BJ (cell line): ENCODE measurements at regions not wholly inside any gene's neighbourhood (a gene's known extent, or its start where the extent isn't known, plus 50 kb on each side); places are given as distances from the start of the nearest gene placed in this dataset.

Source experiments
- CTCF ChIA-PET: fragments of 350-600 bp; formaldehyde crosslinking; extraction: SDS; loops from one replicate; lab custom pipeline; 2021; ENCODE audit warnings: antibody characterized with exemption, inconsistent platforms; lab: Yijun Ruan, JAX
- POLR2A ChIA-PET: fragments of 300-600 bp; sonication (Branson Sonifier 250); formaldehyde crosslinking; extraction: SDS; loops from one replicate; lab custom pipeline; 2021; ENCODE audit warnings: antibody characterized with exemption; lab: Charles Lee
- DNase-seq: peaks from one replicate; pipeline ENCODE4 v3.0.0-alpha.2; 2011; ENCODE audit warnings: low read depth
- H3K27me3 ChIP-seq: 2 replicates; pipeline ENCODE4 v1.6.0; 2011; ENCODE audit warnings: low read length; ENCODE audit not compliant: control insufficient read depth, insufficient read depth
- H3K36me3 ChIP-seq: 2 replicates; pipeline ENCODE4 v1.5.1; 2011; ENCODE audit warnings: low read length; ENCODE audit not compliant: control insufficient read depth, insufficient read depth
- H3K4me3 ChIP-seq: 2 replicates; pipeline ENCODE4 v1.5.1; 2011; ENCODE audit warnings: low read depth, mild to moderate bottlenecking, control low read depth, low read length
- CTCF ChIP-seq: IDR thresholded peaks from 2 replicates; pipeline ENCODE4 v1.5.1; 2011; ENCODE audit warnings: low read depth, mild to moderate bottlenecking, control low read depth, inconsistent platforms, low read length, moderate library complexity; ENCODE audit not compliant: insufficient read depth

- ChIA-PET CTCF (interaction anchor here (0.6 kb wide), 1 partner anchor 54 kb away, joined by 5 read pairs; no protein-coding TSS in a partner anchor), POLR2A (no interaction called here)
Measured at GRCh38 chr5:40034441-40034840, 609.7 kb upstream of the DAB2 start.

DNA sequence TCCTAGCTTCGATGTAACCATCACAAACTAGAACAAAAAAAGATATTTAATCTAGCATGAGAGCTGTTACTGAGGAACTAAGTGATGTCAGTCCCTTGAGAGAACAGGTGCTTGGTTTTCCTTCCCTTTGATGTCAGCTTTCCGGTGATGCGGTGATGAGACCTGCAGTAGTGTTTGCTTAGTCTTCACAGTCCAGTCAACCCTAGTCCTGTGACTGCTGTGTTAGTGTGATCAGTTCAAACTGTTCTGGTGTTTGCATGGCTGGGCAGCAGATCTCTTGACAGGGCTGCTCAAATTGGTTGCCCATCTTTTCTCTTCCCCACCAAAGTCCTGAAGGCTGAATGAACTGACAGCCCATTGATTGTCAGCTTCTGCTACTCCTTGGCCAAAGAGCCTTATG lies 608.6 kb upstream of the DAB2 start:
- no peak for TF ChIP-seq CTCF
- POLR2A ChIA-PET = no interaction called here

More at GRCh38 chr5:40034441-40034840, 609.7 kb upstream of the DAB2 start:
- no peak for DNase-seq
- H3K27me3 ChIP-seq = no peaks in the 10 kb centered on the region
- no peak for TF ChIP-seq CTCF
- no peaks in the 10 kb centered on the region for H3K36me3 ChIP-seq
- no peak overlapping the region for H3K4me3 ChIP-seq

DNA sequence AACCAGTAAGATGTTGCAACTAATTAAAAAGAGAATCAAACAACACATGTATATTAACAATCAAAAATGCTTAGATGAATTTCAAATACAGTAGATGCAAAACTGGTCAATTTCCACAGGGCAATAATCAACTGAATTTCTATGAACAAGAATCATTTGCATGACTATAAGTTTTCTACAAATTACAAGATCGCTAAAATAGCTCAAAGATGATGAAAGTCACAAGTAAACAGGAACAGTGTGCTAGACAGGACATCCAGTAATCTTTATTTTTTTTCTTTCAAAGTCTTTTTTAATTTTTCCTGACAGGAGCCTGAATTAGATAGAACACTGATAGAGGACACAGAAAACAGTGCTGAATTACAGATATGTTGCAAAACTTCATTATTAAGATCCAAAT lies 608.2 kb upstream of the DAB2 start:
- ChIA-PET POLR2A (no interaction called here), CTCF (no interaction called here)
- TF ChIP-seq CTCF = no peak
- DNase-seq = no peak
- H3K36me3 ChIP-seq = no peaks in the 10 kb centered on the region
- H3K27me3 ChIP-seq = no peaks in the 10 kb centered on the region
- H3K4me3 ChIP-seq = no peak overlapping the region

More for the DNA sequence above, 608.6 kb upstream of the DAB2 start:
- Histone ChIP-seq H3K36me3 (no peaks in the 10 kb centered on the region), H3K4me3 (no peak overlapping the region), H3K27me3 (no peaks in the 10 kb centered on the region)
- DNase-seq = no peak
- CTCF ChIA-PET = no interaction called here

- CTCF ChIA-PET = no interaction called here
- Histone ChIP-seq H3K36me3 (no peaks in the 10 kb centered on the region), H3K4me3 (no peak overlapping the region), H3K27me3 (no peaks in the 10 kb centered on the region)
- POLR2A ChIA-PET = no interaction called here
- no peak for DNase-seq
- no peak for TF ChIP-seq CTCF
Measured at GRCh38 chr5:40030661-40031060, 605.9 kb upstream of the DAB2 start.

- no peak for TF ChIP-seq CTCF
- Histone ChIP-seq H3K27me3 (no peaks in the 10 kb centered on the region), H3K36me3 (no peaks in the 10 kb centered on the region), H3K4me3 (no peak overlapping the region)
- ChIA-PET POLR2A (no interaction called here), CTCF (no interaction called here)
- DNase-seq = no peak
Measured at GRCh38 chr5:40029711-40030495, 605.1 kb upstream of the DAB2 start.
